GM18951 (cell line): ENCODE measurements at regions not wholly inside any gene's neighbourhood (a gene's known extent, or its start where the extent isn't known, plus 50 kb on each side); places are given as distances from the start of the nearest gene placed in this dataset.

Experiments used
- POLR2A ChIP-seq: IDR thresholded peaks from 4 replicates; pipeline ENCODE4 v1.6.1; 2011; ENCODE audit warnings: mild to moderate bottlenecking; ENCODE audit not compliant: insufficient read length, insufficient read depth; ENCODE audit errors: extremely low read depth
- in situ Hi-C: fragments of 300-500 bp; cut with MboI; formaldehyde crosslinking; loops from one replicate; pipeline ENCODE4 v1.12.0; 2022; ENCODE audit warnings: low sequenced_read_pairs, mixed read lengths, inconsistent platforms; ENCODE audit not compliant: unreplicated experiment

- no peak for TF ChIP-seq POLR2A
- in situ Hi-C loops, result no loop called here
Measured at GRCh38 chr11:42482822-42483221, 829.0 kb upstream of the API5 start.

GRCh38 chr11:42490506-42490905, 821.3 kb upstream of the API5 start:
- no peak for TF ChIP-seq POLR2A
- in situ Hi-C loops, result no loop called here

- in situ Hi-C loops, result no loop called here
- TF ChIP-seq POLR2A, result no peak
Measured at GRCh38 chr11:42494459-42494858, 817.3 kb upstream of the API5 start.

GRCh38 chr11:42498971-42499370, 812.8 kb upstream of the API5 start:
- in situ Hi-C loops, result no loop called here
- TF ChIP-seq POLR2A, result no peak

DNA sequence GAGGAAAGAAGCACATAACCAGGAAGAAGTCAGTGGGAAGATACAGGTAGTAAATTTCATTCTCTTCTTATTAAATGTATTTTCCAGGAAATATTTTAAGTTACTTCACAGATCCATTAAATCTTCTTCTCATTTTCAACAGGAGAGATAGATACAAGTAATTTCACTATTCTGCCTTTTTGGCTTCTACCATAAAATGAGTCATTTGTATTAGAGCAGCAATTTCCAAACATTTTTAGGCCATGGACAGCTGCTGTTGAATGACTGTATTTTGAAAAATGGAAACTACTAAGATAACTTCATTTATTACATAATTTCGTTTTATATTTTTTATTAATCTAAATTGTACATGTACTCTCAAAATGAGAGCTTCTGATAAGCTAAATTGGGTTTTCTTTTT, 809.6 kb upstream of the API5 start:
- no peak for TF ChIP-seq POLR2A
- in situ Hi-C loops, result no loop called here

DNA sequence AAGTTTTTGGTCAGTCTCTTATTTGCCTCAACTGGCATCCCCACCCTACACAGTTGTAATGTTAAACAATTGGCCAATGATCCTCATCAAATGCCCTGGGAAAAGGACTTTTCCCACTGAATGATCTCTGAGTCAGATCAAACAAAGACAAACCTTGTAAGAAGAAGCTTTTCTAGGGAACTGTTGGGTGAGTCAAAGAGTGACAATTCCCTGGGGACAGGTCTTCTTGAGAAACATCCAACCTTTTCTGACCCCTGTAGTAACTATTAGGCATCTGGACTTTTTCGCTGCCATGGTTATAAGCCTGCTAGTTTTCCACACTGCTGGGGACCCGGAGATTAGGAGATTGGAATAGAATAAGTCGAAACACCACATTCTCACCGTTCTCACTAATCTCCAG, 789.8 kb upstream of the API5 start:
- in situ Hi-C loops, result no loop called here
- no peak for TF ChIP-seq POLR2A

- in situ Hi-C loops, result loop anchor here (25.0 kb wide), 1 partner anchor 1062 kb away; the partner anchor contains the start of gene LRRC4C
Measured at GRCh38 chr11:42524534-42525227, 787.1 kb upstream of the API5 start.

DNA sequence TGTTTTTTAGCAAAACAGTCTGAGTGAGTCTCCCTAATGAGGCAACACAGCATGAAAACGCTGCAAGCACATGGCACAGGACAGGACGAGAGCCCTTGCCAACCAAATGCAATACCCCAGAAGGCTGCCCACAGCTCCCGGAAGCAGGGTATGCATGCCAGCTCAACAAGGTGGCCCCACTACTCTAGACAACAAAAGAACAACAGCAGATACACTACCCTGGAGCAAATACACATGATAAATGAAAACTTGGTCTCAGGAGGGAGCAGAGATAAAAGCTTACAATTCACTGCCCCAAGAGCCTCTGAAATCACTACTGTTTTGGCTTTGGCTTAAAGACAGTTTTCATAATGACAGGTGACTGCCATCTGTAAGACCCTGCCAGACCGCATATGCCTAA, 785.4 kb upstream of the API5 start:
- in situ Hi-C loops, result loop anchor here (25.0 kb wide), 1 partner anchor 1064 kb away; the partner anchor contains the start of gene LRRC4C

More at GRCh38 chr11:42524534-42525227, 787.1 kb upstream of the API5 start:
- no peak for TF ChIP-seq POLR2A

GRCh38 chr11:42528471-42528870, 783.3 kb upstream of the API5 start:
- TF ChIP-seq POLR2A, result no peak

More for the DNA sequence above, 785.4 kb upstream of the API5 start:
- no peak for TF ChIP-seq POLR2A

DNA sequence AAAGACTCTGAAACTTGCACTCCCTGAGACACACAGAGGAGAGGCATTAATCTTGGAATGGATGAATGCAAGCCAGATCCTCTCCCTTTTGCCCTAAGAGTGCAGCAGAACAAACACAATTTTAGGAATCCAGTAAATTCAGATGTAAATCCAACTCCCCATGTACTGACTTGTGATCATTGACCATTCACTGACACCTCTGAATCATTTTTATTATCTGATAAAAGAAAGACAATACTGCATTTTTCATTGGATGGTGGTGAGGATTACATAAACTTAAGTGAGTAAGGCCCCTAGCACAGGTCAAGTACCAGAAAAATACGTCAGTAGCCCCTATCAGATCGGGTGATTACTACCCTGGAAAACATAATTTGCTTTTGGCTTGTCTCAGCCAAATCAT, 782.9 kb upstream of the API5 start:
- in situ Hi-C loops, result loop anchor here (25.0 kb wide), 1 partner anchor 1067 kb away; the partner anchor contains the start of gene LRRC4C
- no peak for TF ChIP-seq POLR2A

More at GRCh38 chr11:42528471-42528870, 783.3 kb upstream of the API5 start:
- in situ Hi-C loops, result loop anchor here (25.0 kb wide), 1 partner anchor 1066 kb away; the partner anchor contains the start of gene LRRC4C

- TF ChIP-seq POLR2A, result no peak
- in situ Hi-C loops, result loop anchor here (25.0 kb wide), 1 partner anchor 1074 kb away; the partner anchor contains the start of gene LRRC4C
Measured at GRCh38 chr11:42536611-42537360, 775.0 kb upstream of the API5 start.

- in situ Hi-C loops, result loop anchor here (25.0 kb wide), 1 partner anchor 1080 kb away; the partner anchor contains the start of gene LRRC4C
- TF ChIP-seq POLR2A, result no peak
Measured at GRCh38 chr11:42542336-42542735, 769.5 kb upstream of the API5 start.

- in situ Hi-C loops, result loop anchor here (25.0 kb wide), 1 partner anchor 1082 kb away; the partner anchor contains the start of gene LRRC4C
- no peak for TF ChIP-seq POLR2A
Measured at GRCh38 chr11:42543844-42544419, 767.9 kb upstream of the API5 start.

GRCh38 chr11:42544726-42545125, 767.1 kb upstream of the API5 start:
- in situ Hi-C loops, result loop anchor here (25.0 kb wide), 1 partner anchor 1082 kb away; the partner anchor contains the start of gene LRRC4C
- no peak for TF ChIP-seq POLR2A
